Esophagus squamous epithelium (tissue), 5 donors: ENCODE measurements at regions not wholly inside any gene's neighbourhood (a gene's known extent, or its start where the extent isn't known, plus 50 kb on each side); places are given as distances from the start of the nearest gene placed in this dataset.

Experiments
- DNase-seq: peaks from one replicate; lab custom pipeline; 2025; lab: John Stamatoyannopoulos, UW
- H3K27ac ChIP-seq, 4 donors: fragments of 200-600 bp; sonication (generic); one replicate each; pipeline ENCODE4 v1.5.1; 2016 to 2019; ENCODE audit warnings: mild to moderate bottlenecking in 1 of 4
- H3K27me3 ChIP-seq, 4 donors: fragments of 200-600 bp; sonication (generic); 1 replicate in 3 of 4; 2 replicates in 1 of 4; pipeline versions ENCODE4 v1.5.1 to v1.6.0; 2017 to 2021; ENCODE audit warnings: antibody characterized with exemption in 1 of 4
- H3K36me3 ChIP-seq, 3 donors: fragments of 200-600 bp; sonication (generic); one replicate each; pipeline ENCODE4 v1.5.1; 2016 to 2019
- H3K4me1 ChIP-seq, 3 donors: fragments of 200-600 bp; sonication (generic); one replicate each; pipeline ENCODE4 v1.5.1; 2017 to 2019
- H3K4me3 ChIP-seq, 4 donors: fragments of 200-600 bp; sonication (generic); 1 replicate in 3 of 4; 2 replicates in 1 of 4; pipeline ENCODE4 v1.5.1; 2016 to 2019; ENCODE audit warnings: mild to moderate bottlenecking in 2 of 4, moderate library complexity in 1 of 4
- H3K9me3 ChIP-seq, 3 donors: fragments of 200-600 bp; sonication (generic); one replicate each; pipeline ENCODE4 v1.5.1; 2016 to 2019
- CTCF ChIP-seq, 6 experiments: fragments of 450-650 bp in 4 of 6; fragments of 200-600 bp in 2 of 6; sonication (generic) in 2 of 6; IDR thresholded peaks; one replicate each; pipeline ENCODE4 v1.5.1; 2016 to 2019; ENCODE audit warnings: antibody characterized with exemption in 6 of 6, mild to moderate bottlenecking in 4 of 6, moderate library complexity in 4 of 6
- POLR2A ChIP-seq, 4 donors: fragments of 450-650 bp; IDR thresholded peaks; one replicate each; pipeline ENCODE4 v1.6.1; 2017; ENCODE audit warnings: antibody characterized with exemption in 4 of 4, mild to moderate bottlenecking in 4 of 4, moderate library complexity in 3 of 4
- whole genome bisulfite sequencing, 2 donors: methylation state at CpG; one replicate each; pipeline ENCODE4 v1.1.5; 2018; 5-methylcytosine and 5-hydroxymethylcytosine counted together
- intact Hi-C: fragments of 100-400 bp; cut with DNase I; formaldehyde crosslinking; loops from one replicate; pipeline ENCODE4 v1.15.0; 2022
- donor health status: DM: yes; HTN: yes; CAD: no.

- intact Hi-C loops = no loop called here
- Histone ChIP-seq H3K27ac (no peak overlapping the region), H3K27me3 (no peaks in the 10 kb centered on the region), H3K4me3 (no peak overlapping the region), H3K4me1 (peaks cover 0 to 14% (median 0%) of the 10 kb centered on the region in 3 donors), H3K36me3 (no peaks in the 10 kb centered on the region), H3K9me3 (no peaks in the 10 kb centered on the region)
- TF ChIP-seq CTCF (IDR thresholded peaks at IDR 0.05) = no peak
- no peak for TF ChIP-seq POLR2A (IDR thresholded peaks at IDR 0.05)
- no peak for DNase-seq
Observed at GRCh38 chr21:15601390-15601789, 128.4 kb upstream of the USP25 start.

GRCh38 chr21:15604413-15604812 is 125.4 kb upstream of the USP25 start:
- H3K9me3 ChIP-seq = no peaks in the 10 kb centered on the region
- 3 to 20% methylated on average over 2 of the region's 2 CpGs for WGBS, 2 donors
- H3K4me3 ChIP-seq = no peak overlapping the region
- no peak for DNase-seq
- no peaks in the 10 kb centered on the region for H3K27me3 ChIP-seq
- intact Hi-C loops = no loop called here
- H3K4me1 ChIP-seq = peaks cover 0 to 14% (median 0%) of the 10 kb centered on the region in 3 donors
- TF ChIP-seq CTCF (IDR thresholded peaks at IDR 0.05) (no peak), POLR2A (IDR thresholded peaks at IDR 0.05) (no peak)
- H3K36me3 ChIP-seq = no peaks in the 10 kb centered on the region
- H3K27ac ChIP-seq = peak overlapping the region in 1 of 4 donors; percentile 25

GRCh38 chr21:15614766-15615165 is 115.0 kb upstream of the USP25 start:
- intact Hi-C loops = no loop called here
- no peak for TF ChIP-seq POLR2A (IDR thresholded peaks at IDR 0.05)
- no peak for TF ChIP-seq CTCF (IDR thresholded peaks at IDR 0.05)
- H3K27ac ChIP-seq = no peak overlapping the region
- no peak overlapping the region for H3K4me3 ChIP-seq
- no peaks in the 10 kb centered on the region for H3K4me1 ChIP-seq
- no peaks in the 10 kb centered on the region for H3K9me3 ChIP-seq
- DNase-seq = no peak
- no peaks in the 10 kb centered on the region for H3K27me3 ChIP-seq
- WGBS, 2 donors = 40 to 44% methylated on average over 1 of the region's 1 CpG
- H3K36me3 ChIP-seq = no peaks in the 10 kb centered on the region

GRCh38 chr21:15616864-15617574 is 112.8 kb upstream of the USP25 start:
- Histone ChIP-seq H3K36me3 (no peaks in the 10 kb centered on the region), H3K9me3 (no peaks in the 10 kb centered on the region), H3K4me3 (no peak overlapping the region), H3K27ac (no peak overlapping the region), H3K27me3 (no peaks in the 10 kb centered on the region), H3K4me1 (no peaks in the 10 kb centered on the region)
- DNase-seq = no peak
- TF ChIP-seq POLR2A (IDR thresholded peaks at IDR 0.05) (no peak), CTCF (IDR thresholded peaks at IDR 0.05) (no peak)
- 44 to 55% methylated on average over 2 of the region's 2 CpGs for WGBS, 2 donors
- intact Hi-C loops = no loop called here

- no peak for DNase-seq
- no peak overlapping the region for H3K27ac ChIP-seq
- no peaks in the 10 kb centered on the region for H3K27me3 ChIP-seq
- no peak for TF ChIP-seq CTCF (IDR thresholded peaks at IDR 0.05)
- TF ChIP-seq POLR2A (IDR thresholded peaks at IDR 0.05) = no peak
- WGBS, 2 donors = 27 to 44% methylated on average over 3 of the region's 3 CpGs
- intact Hi-C loops = no loop called here
- no peaks in the 10 kb centered on the region for H3K36me3 ChIP-seq
- no peaks in the 10 kb centered on the region for H3K9me3 ChIP-seq
- no peaks in the 10 kb centered on the region for H3K4me1 ChIP-seq
- no peak overlapping the region for H3K4me3 ChIP-seq
Observed at GRCh38 chr21:15617964-15618363, 111.8 kb upstream of the USP25 start.
